Fibroblast of skin of scalp (primary cell): ENCODE measurements at regions not wholly inside any gene's neighbourhood (a gene's known extent, or its start where the extent isn't known, plus 50 kb on each side); places are given as distances from the start of the nearest gene placed in this dataset.

ENCODE experiments used
- DNase-seq: peaks from one replicate; pipeline ENCODE4 v3.0.0-alpha.2; 2013

GRCh38 chr2:234304950-234305349 lies 191.9 kb downstream of the ARL4C start:
- DNase-seq, result peak; percentile 69

GRCh38 chr2:234302664-234302991 lies 194.3 kb downstream of the ARL4C start:
- no peak for DNase-seq

- DNase-seq, result no peak
Measured at GRCh38 chr2:234300932-234301823, 195.7 kb downstream of the ARL4C start.

GRCh38 chr2:234300391-234300925 lies 196.4 kb downstream of the ARL4C start:
- DNase-seq, result no peak

GRCh38 chr2:234298918-234299317 lies 198.0 kb downstream of the ARL4C start:
- no peak for DNase-seq

- DNase-seq, result no peak
Measured at GRCh38 chr2:234296991-234297390, 199.9 kb downstream of the ARL4C start.

- no peak for DNase-seq
Measured at GRCh38 chr2:234293973-234294372, 202.9 kb downstream of the ARL4C start.

- no peak for DNase-seq
Measured at GRCh38 chr2:234292962-234293243, 204.0 kb downstream of the ARL4C start.

GRCh38 chr2:234292205-234292961 lies 204.5 kb downstream of the ARL4C start:
- no peak for DNase-seq

- DNase-seq, result peak; percentile 91
Measured at GRCh38 chr2:234291765-234292204, 205.1 kb downstream of the ARL4C start.

- DNase-seq, result no peak
Measured at GRCh38 chr2:234290671-234291070, 206.2 kb downstream of the ARL4C start.

- DNase-seq, result peak; percentile 92
Measured at GRCh38 chr2:234289834-234290590, 206.9 kb downstream of the ARL4C start.

GRCh38 chr2:234288974-234289455 lies 207.9 kb downstream of the ARL4C start:
- peak; percentile 59 for DNase-seq

- DNase-seq, result no peak
Measured at GRCh38 chr2:234287650-234288049, 209.2 kb downstream of the ARL4C start.

- DNase-seq, result peak; percentile 42
Measured at GRCh38 chr2:234286956-234287355, 209.9 kb downstream of the ARL4C start.

GRCh38 chr2:234286118-234286598 lies 210.7 kb downstream of the ARL4C start:
- peak; percentile 84 for DNase-seq

GRCh38 chr2:234285541-234285940 lies 211.3 kb downstream of the ARL4C start:
- DNase-seq, result no peak

GRCh38 chr2:234279637-234280036 lies 217.2 kb downstream of the ARL4C start:
- no peak for DNase-seq

GRCh38 chr2:234278556-234279255 lies 218.2 kb downstream of the ARL4C start:
- no peak for DNase-seq

GRCh38 chr2:234275515-234275914 lies 221.4 kb downstream of the ARL4C start:
- no peak for DNase-seq

GRCh38 chr2:234273887-234274584 lies 222.8 kb downstream of the ARL4C start:
- DNase-seq, result no peak
